PC-9 (cell line): ENCODE measurements at regions not wholly inside any gene's neighbourhood (a gene's known extent, or its start where the extent isn't known, plus 50 kb on each side); places are given as distances from the start of the nearest gene placed in this dataset.

ENCODE experiments used
- BruUV-seq: library from RNA; stranded (reverse); fragments of 400-500 nt; replicated peaks from 2 replicates; lab custom pipeline; 2021; lab: Mats Ljungman, UMichigan
- CTCF ChIA-PET: fragments of 300-600 bp; sonication (Branson Sonifier 250); formaldehyde crosslinking; loops from one replicate; lab custom pipeline; 2022; ENCODE audit warnings: antibody characterized with exemption; lab: Charles Lee
- POLR2A ChIA-PET: fragments of 300-600 bp; sonication (Branson Sonifier 250); formaldehyde crosslinking; loops from one replicate; lab custom pipeline; 2022; ENCODE audit warnings: antibody characterized with exemption; ENCODE audit not compliant: unreplicated experiment; lab: Charles Lee
- DNase-seq, 2 experiments: peaks; one replicate each; pipeline versions ENCODE4 v3.0.0 to v3.0.0-alpha.2; 2015 to 2022; ENCODE audit warnings: mixed read lengths in 1 of 2
- H2AFZ ChIP-seq: fragments of 200-600 bp; sonication (generic); 2 replicates; pipeline ENCODE4 v1.8.1; 2017; ENCODE audit warnings: antibody characterized with exemption
- H3F3A ChIP-seq: fragments of 200-600 bp; sonication (generic); 2 replicates; pipeline ENCODE4 v1.8.1; 2017; ENCODE audit warnings: antibody characterized with exemption, mild to moderate bottlenecking, low read depth; ENCODE audit not compliant: insufficient read depth
- H3K27ac ChIP-seq: fragments of 200-600 bp; sonication (generic); 2 replicates; pipeline ENCODE4 v1.6.1; 2016; ENCODE audit warnings: mixed run types
- H3K27me3 ChIP-seq: fragments of 200-600 bp; sonication (generic); 2 replicates; pipeline ENCODE4 v1.6.1; 2016; ENCODE audit warnings: low read depth, mixed run types; ENCODE audit not compliant: insufficient read depth
- H3K36me3 ChIP-seq: fragments of 200-600 bp; sonication (generic); 2 replicates; pipeline ENCODE4 v1.6.1; 2016; ENCODE audit warnings: low read depth, mixed run types
- H3K4me1 ChIP-seq: fragments of 200-600 bp; sonication (generic); replicated peaks from 2 replicates; pipeline ENCODE4 v1.6.1; 2016; ENCODE audit warnings: mixed run types; ENCODE audit not compliant: insufficient read depth
- H3K4me2 ChIP-seq: fragments of 200-600 bp; sonication (generic); 2 replicates; pipeline ENCODE4 v1.6.1; 2017; ENCODE audit warnings: mixed run types
- H3K4me3 ChIP-seq: fragments of 200-600 bp; sonication (generic); 2 replicates; pipeline ENCODE4 v1.6.1; 2016; ENCODE audit warnings: mixed run types
- H3K79me2 ChIP-seq: fragments of 200-600 bp; sonication (generic); 2 replicates; pipeline ENCODE4 v1.6.1; 2017; ENCODE audit warnings: low read depth, mixed run types
- H3K9me2 ChIP-seq: fragments of 200-600 bp; sonication (generic); 2 replicates; pipeline ENCODE4 v1.8.1; 2017; ENCODE audit warnings: mild to moderate bottlenecking; ENCODE audit not compliant: insufficient read depth
- H3K9me3 ChIP-seq: fragments of 200-600 bp; sonication (generic); 2 replicates; pipeline ENCODE4 v1.8.1; 2016; ENCODE audit warnings: low read depth; ENCODE audit not compliant: insufficient read depth
- H4K20me1 ChIP-seq: fragments of 200-600 bp; sonication (generic); 2 replicates; pipeline ENCODE4 v1.8.1; 2017; ENCODE audit not compliant: insufficient read depth
- EZH2 ChIP-seq: fragments of 200-600 bp; sonication (generic); IDR thresholded peaks from 2 replicates; pipeline ENCODE4 v1.8.0; 2017; ENCODE audit warnings: antibody characterized with exemption, low read depth
- intact Hi-C: fragments of 100-400 bp; cut with micrococcal nuclease; formaldehyde crosslinking; loops from one replicate; pipeline ENCODE4 v1.10.0; 2022; ENCODE audit not compliant: unreplicated experiment
- TF ChIP-seq, protein P1 (sequence below): fragments of 200-600 bp; sonication (generic); conservative IDR thresholded peaks from 2 replicates; pipeline ENCODE4 v1.6.1; 2017; ENCODE audit warnings: mixed run types, antibody characterized with exemption, mild to moderate bottlenecking, moderate library complexity

DNA sequence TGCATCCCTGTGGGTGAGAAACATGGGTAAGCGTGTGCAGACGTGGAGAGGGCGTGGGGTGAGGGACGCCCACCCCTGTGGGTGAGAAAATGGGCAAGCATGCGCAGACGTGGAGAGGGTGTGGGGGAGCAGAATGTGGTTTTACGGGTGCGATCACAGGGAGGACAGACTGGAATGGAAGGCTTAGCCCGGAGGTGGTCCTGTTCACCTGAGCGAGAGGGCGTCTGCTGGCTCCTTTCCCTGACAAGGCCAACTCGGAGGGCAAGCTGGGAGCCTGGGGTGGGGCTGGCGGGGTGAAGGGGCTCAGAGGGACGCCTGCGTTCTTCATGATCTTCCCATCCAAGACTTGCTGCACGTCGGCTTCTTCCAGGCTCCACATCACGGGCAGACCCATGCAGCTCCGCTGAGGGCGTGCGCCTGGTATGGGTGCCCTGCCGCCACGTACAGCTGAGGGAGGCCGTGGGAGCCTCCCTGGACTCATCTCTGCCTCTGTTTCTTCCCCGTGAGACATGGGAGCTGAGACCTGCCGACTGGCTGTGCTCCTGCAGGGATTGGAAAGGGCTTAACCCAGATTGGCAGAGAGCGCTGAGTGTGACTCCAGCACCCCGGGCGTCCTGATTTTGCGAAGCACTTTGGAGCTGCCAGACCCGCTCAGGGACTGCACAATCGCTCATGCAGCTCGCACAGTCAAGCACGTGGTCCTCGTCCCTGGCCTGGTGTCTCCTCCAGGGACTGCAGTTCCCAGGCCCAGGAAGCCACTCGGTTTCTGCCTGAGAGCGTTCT lies 74.3 kb upstream of the SHH start:
- H3K9me3 ChIP-seq, result no peaks in the 10 kb centered on the region

DNA sequence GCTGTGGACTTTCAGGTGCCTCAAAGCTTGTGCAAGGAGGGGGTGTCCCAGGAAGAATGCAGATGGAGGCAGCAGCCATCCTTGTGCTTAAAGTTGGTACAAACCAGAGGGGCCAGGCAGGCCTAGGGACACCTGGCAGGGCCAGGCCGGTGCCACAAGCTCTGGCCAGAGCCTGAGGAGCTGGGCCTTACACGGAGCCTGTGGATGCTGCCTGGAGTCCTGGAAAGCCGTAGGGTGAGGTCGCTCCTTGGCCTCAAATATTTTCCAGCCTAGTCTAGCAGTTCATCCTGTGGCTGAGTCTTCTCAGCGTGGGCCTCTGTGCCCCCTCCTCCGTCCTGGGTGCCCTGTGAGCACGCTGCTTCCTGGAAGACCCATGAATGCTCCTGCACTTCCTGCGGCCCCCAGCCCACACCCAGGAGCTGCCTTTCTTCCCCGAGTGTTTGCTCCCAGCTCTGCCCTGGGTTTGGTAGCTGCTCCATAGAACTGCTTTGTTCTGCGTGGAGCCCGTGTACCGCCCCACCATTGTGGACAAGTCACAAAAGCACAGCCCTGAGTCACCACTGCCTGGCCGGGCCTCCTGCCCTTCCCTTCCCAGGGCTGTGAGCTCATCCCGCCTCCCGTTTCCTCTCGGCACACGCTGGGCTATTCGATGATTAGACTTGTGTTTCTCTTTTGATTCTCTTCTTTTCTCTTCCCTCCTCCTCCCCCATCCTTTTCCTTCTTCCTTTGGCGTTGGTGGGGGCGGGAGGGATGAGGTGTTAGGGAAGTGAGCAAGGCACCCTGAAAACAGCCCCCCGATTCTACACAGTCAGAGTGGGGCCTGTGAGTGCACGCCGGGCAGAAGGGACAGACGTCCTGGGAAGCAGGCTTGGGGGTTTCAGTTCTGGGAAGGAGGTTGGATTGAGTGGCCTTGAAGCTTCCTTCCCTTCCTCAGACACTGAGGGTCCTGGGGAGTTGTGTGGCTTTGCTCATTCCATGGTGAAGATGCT lies 73.2 kb upstream of the SHH start:
- Histone ChIP-seq H4K20me1 (no peaks in the 10 kb centered on the region), H3K9me3 (no peaks in the 10 kb centered on the region), H3F3A (no peaks in the 10 kb centered on the region), H3K4me1 (peaks cover 6% of the 10 kb centered on the region), H2AFZ (no peak overlapping the region), H3K27me3 (peaks cover 9% of the 10 kb centered on the region; the same call in 1 of the 2 replicates), H3K79me2 (no peaks in the 10 kb centered on the region), H3K9me2 (no peaks in the 10 kb centered on the region), H3K4me2 (peak overlapping the region; percentile 35; the same call in 1 of the 2 replicates), H3K36me3 (no peaks in the 10 kb centered on the region), H3K27ac (no peak overlapping the region), H3K4me3 (no peak overlapping the region)
- no peak for TF ChIP-seq EZH2
- TF ChIP-seq, protein P1, sequence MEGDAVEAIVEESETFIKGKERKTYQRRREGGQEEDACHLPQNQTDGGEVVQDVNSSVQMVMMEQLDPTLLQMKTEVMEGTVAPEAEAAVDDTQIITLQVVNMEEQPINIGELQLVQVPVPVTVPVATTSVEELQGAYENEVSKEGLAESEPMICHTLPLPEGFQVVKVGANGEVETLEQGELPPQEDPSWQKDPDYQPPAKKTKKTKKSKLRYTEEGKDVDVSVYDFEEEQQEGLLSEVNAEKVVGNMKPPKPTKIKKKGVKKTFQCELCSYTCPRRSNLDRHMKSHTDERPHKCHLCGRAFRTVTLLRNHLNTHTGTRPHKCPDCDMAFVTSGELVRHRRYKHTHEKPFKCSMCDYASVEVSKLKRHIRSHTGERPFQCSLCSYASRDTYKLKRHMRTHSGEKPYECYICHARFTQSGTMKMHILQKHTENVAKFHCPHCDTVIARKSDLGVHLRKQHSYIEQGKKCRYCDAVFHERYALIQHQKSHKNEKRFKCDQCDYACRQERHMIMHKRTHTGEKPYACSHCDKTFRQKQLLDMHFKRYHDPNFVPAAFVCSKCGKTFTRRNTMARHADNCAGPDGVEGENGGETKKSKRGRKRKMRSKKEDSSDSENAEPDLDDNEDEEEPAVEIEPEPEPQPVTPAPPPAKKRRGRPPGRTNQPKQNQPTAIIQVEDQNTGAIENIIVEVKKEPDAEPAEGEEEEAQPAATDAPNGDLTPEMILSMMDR, result no peak
- POLR2A ChIA-PET, result no interaction called here
- no TSS peak for BruUV-seq
- peak in 1 of 2 experiments; percentile 36 for DNase-seq
- intact Hi-C loops, result no loop called here
- CTCF ChIA-PET, result no interaction called here

More for the DNA sequence above, 74.3 kb upstream of the SHH start:
- CTCF ChIA-PET, result no interaction called here
- Histone ChIP-seq H3K9me2 (no peaks in the 10 kb centered on the region), H3F3A (no peaks in the 10 kb centered on the region), H3K27me3 (peaks cover 14% of the 10 kb centered on the region; the same call in 1 of the 2 replicates), H3K36me3 (no peaks in the 10 kb centered on the region), H3K79me2 (no peaks in the 10 kb centered on the region), H3K27ac (no peak overlapping the region), H4K20me1 (no peaks in the 10 kb centered on the region), H3K4me3 (no peak overlapping the region), H3K4me1 (peaks cover 6% of the 10 kb centered on the region), H2AFZ (no peak overlapping the region), H3K4me2 (no peak overlapping the region)
- DNase-seq, result no peak
- POLR2A ChIA-PET, result no interaction called here
- TF ChIP-seq, protein P1, result no peak
- TF ChIP-seq EZH2, result no peak
- intact Hi-C loops, result no loop called here
- no TSS peak for BruUV-seq

DNA sequence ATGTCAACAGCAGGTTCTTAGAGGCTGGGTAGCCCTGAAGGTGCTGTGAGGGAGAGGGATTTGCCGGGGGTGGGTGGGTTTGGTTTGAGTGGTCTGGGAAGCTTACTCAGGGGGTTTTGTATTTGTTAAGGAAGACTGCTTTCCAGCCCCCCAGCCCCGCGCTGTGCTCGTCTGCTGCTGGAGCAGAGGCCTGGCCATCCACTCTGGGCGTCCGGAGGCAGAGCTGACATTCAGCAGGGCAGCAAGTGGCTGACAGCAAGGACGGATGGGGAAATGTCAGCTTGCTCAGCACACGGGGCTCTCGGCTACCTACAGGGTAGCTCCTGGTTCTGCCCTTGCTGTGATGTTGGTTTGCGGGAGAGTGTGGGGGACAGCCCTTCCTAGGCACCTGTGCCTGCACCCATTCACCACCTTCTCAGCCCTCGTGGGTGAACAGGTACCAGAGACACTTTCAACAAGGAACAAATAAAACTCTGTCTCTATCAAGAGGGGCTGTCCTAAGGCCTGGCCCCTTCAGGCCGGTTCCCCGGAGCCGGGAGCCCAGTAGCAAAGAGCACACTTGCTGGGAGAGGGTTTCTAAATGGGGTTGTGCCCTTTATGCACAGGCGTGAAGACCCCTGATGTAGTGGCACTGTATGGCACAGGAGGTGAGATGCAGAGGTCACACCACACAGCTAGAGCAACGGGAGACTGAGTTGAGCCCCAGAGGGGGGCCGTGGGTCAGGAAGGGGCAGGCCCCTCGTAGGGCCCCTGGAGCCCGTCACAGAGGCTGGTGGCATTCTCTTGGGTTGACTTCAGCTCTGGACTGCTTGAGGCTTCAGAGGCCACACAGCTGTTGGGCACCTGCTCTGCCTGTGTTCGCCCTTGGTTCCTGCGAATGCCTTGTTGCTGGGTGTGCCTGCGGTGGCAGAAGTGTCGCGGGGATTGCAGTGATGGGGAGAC lies 72.2 kb upstream of the SHH start:
- ChIA-PET POLR2A (no interaction called here), CTCF (no interaction called here)
- peaks cover 6% of the 10 kb centered on the region for H3K4me1 ChIP-seq
- no peak overlapping the region for H2AFZ ChIP-seq
- no peaks in the 10 kb centered on the region for H4K20me1 ChIP-seq
- intact Hi-C loops, result no loop called here
- no peak overlapping the region for H3K4me2 ChIP-seq
- H3K9me3 ChIP-seq, result no peaks in the 10 kb centered on the region
- H3K9me2 ChIP-seq, result no peaks in the 10 kb centered on the region
- TF ChIP-seq, protein P1, result no peak
- TF ChIP-seq EZH2, result no peak
- no peak for DNase-seq
- no TSS peak for BruUV-seq
- no peaks in the 10 kb centered on the region for H3K36me3 ChIP-seq
- H3K4me3 ChIP-seq, result no peak overlapping the region
- no peak overlapping the region for H3K27ac ChIP-seq
- no peaks in the 10 kb centered on the region for H3F3A ChIP-seq
- H3K79me2 ChIP-seq, result no peaks in the 10 kb centered on the region
- no peaks in the 10 kb centered on the region for H3K27me3 ChIP-seq
